HPDE6-E6E7 (cell line): ENCODE measurements at regions not wholly inside any gene's neighbourhood (a gene's known extent, or its start where the extent isn't known, plus 50 kb on each side); places are given as distances from the start of the nearest gene placed in this dataset.
"Not testable (repeated sequence)": the region's sequence is repeated elsewhere in the genome, so short reads cannot be mapped to it uniquely, and the experiment has no call there.

ENCODE experiments used
- DNase-seq: peaks from one replicate; pipeline ENCODE4 v3.0.0; 2011; ENCODE audit warnings: missing footprints; ENCODE audit errors: extremely low spot score

GRCh38 chr14:51581017-51581881, 70.5 kb upstream of the FRMD6 start:
- DNase-seq, result no peak

GRCh38 chr14:51582437-51582836, 69.3 kb upstream of the FRMD6 start:
- DNase-seq, result no peak

GRCh38 chr14:51585055-51585454, 66.7 kb upstream of the FRMD6 start:
- DNase-seq, result no peak

GRCh38 chr14:51592836-51593235, 58.9 kb upstream of the FRMD6 start:
- no peak for DNase-seq

DNA sequence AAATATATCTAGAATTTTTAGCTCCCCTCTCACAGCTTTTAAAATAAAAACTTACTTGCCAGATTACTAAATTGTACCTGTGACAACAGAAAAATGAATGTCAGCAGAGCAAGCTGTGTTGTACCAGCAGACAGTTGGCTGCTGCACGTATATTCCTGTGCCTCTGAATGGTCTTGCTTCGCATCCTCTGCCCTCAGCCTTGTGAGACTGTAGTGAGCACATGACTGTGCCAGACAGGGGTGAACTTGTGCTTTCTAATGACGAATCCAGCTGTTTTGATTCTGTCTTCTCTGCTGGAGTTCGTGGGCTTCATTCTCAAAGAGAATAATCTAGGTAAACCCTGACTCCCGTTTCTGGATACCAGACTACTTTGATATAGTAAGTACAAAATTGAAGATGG, 58.3 kb upstream of the FRMD6 start:
- DNase-seq, result no peak

GRCh38 chr14:51595881-51596455, 55.7 kb upstream of the FRMD6 start:
- DNase-seq, result no peak

DNA sequence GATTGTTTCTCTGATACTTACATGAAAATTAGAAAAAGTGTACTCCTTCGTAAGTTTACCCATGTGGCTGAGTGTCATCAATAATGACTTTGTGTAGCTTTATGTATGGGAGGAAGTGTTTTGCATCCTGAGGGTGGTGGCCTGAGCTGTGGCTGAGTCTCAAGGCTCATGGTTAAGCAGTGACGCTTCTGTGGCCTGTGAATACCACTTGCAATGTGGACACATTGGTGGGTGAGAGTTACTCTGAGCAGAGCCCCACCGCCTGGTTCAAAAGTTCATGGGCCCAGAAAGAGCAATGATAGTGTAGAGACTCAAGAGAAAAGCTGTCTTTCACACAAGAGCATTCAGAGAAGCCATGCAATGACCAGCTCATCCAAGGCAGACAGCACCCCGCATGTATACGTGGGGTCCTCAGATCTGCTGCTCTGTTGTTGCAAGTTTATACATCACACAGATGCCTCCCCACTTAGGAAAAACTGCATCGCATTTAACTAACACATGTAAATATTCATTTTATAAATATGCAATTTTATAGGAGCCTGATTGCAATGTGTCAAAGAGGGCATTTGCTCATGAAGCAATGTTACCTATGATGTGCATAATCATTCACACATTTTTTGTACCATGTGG, 55.1 kb upstream of the FRMD6 start:
- DNase-seq, result no peak

- no peak for DNase-seq
Observed at GRCh38 chr14:51597261-51598001, 54.3 kb upstream of the FRMD6 start.

DNA sequence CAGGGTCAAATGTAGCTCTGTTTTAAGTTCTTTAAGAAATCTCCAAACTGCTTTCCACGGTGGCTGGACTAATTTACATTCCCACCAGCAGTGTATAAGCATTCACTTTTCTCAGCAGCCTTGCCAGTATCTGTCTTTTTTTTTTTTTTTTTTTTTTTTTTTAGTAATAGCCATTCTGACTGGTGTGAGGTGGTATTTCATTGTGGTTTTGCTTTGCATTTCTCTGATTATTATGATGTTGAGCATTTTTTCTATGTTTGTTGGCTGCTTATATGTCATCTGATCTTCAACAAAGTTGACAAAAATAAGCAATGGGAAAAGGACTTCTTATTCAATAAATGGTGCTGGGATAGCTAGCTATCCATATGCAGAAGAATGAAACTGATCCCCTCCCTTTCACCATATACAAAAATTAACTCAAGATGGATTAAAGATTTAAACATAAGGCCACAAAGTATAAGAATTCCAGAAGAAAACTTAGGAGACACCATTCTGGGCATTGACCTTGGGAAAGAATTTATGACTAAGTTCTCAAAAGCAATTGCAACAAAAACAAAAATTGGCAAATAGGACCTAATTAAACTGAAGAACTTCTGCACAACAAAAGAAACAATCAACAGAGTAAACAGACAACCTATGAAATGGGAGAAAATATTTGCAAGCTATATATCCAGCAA, 52.6 kb upstream of the FRMD6 start:
- not testable (repeated sequence) for DNase-seq

- DNase-seq, result no peak
Observed at GRCh38 chr14:51600658-51601057, 51.1 kb upstream of the FRMD6 start.
